Neural progenitor cell (in vitro differentiated cells): ENCODE measurements at regions not wholly inside any gene's neighbourhood (a gene's known extent, or its start where the extent isn't known, plus 50 kb on each side); places are given as distances from the start of the nearest gene placed in this dataset.

Source experiments
- DNase-seq: peaks from one replicate; pipeline ENCODE4 v3.0.0-alpha.2; 2016; ENCODE audit warnings: low spot score
- H2AFZ ChIP-seq: fragments of 200-600 bp; sonication (generic); replicated peaks from 2 replicates; pipeline ENCODE4 v1.6.1; 2016; ENCODE audit warnings: antibody characterized with exemption
- H3F3A ChIP-seq: fragments of 200-600 bp; sonication (generic); 2 replicates; pipeline ENCODE4 v1.6.1; 2016; ENCODE audit warnings: antibody characterized with exemption, low read depth
- H3K27ac ChIP-seq: fragments of 200-600 bp; sonication (generic); 2 replicates; pipeline ENCODE4 v1.5.1; 2016; ENCODE audit warnings: mild to moderate bottlenecking
- H3K27me3 ChIP-seq: fragments of 200-600 bp; sonication (generic); 2 replicates; pipeline ENCODE4 v1.6.1; 2016; ENCODE audit warnings: mild to moderate bottlenecking, moderate library complexity
- H3K36me3 ChIP-seq: fragments of 200-600 bp; sonication (generic); 2 replicates; pipeline ENCODE4 v1.5.1; 2016
- H3K4me1 ChIP-seq: fragments of 200-600 bp; sonication (generic); 2 replicates; pipeline ENCODE4 v1.6.1; 2016; ENCODE audit warnings: mixed run types
- H3K4me2 ChIP-seq: fragments of 200-600 bp; sonication (generic); 2 replicates; pipeline ENCODE4 v1.6.1; 2016
- H3K4me3 ChIP-seq: fragments of 200-600 bp; sonication (generic); 2 replicates; pipeline ENCODE4 v1.5.1; 2016
- H3K79me2 ChIP-seq: fragments of 200-600 bp; sonication (generic); 2 replicates; pipeline ENCODE4 v1.6.1; 2016; ENCODE audit warnings: low read depth
- H3K9ac ChIP-seq: fragments of 200-600 bp; sonication (generic); 2 replicates; pipeline ENCODE4 v1.6.1; 2016
- H3K9me3 ChIP-seq: fragments of 200-600 bp; sonication (generic); 2 replicates; pipeline ENCODE4 v1.5.1; 2016; ENCODE audit warnings: low read depth
- H4K20me1 ChIP-seq: fragments of 200-600 bp; sonication (generic); 2 replicates; pipeline ENCODE4 v1.6.1; 2016; ENCODE audit warnings: low read depth
- H3K27ac Mint-ChIP-seq: 3 replicates; pipeline ENCODE4 v1.8.0; 2021; ENCODE audit warnings: mixed read lengths
- H3K27me3 Mint-ChIP-seq: 2 replicates; pipeline ENCODE4 v1.8.0; 2022; ENCODE audit warnings: low read depth, mild to moderate bottlenecking, inconsistent platforms, moderate library complexity, mixed read lengths; ENCODE audit not compliant: insufficient read depth
- H3K36me3 Mint-ChIP-seq: 3 replicates; pipeline ENCODE4 v1.8.0; 2021; ENCODE audit warnings: mixed read lengths
- H3K4me1 Mint-ChIP-seq: 3 replicates; pipeline ENCODE4 v1.8.0; 2021; ENCODE audit warnings: mixed read lengths
- H3K4me3 Mint-ChIP-seq: 3 replicates; pipeline ENCODE4 v1.8.0; 2021; ENCODE audit warnings: mild to moderate bottlenecking, moderate library complexity, mixed read lengths
- H3K9me3 Mint-ChIP-seq: 3 replicates; pipeline ENCODE4 v1.8.0; 2020; ENCODE audit warnings: mixed read lengths
- CTCF ChIP-seq: fragments of 200-600 bp; sonication (generic); IDR thresholded peaks from 2 replicates; pipeline ENCODE4 v1.5.1; 2017; ENCODE audit warnings: antibody characterized with exemption, mild to moderate bottlenecking
- EZH2 ChIP-seq: fragments of 200-600 bp; sonication (generic); IDR thresholded peaks from 2 replicates; pipeline ENCODE4 v1.6.1; 2017; ENCODE audit warnings: antibody characterized with exemption, mild to moderate bottlenecking, moderate library complexity
- EZH2phosphoT487 ChIP-seq: fragments of 200-600 bp; sonication (generic); IDR thresholded peaks from 2 replicates; pipeline ENCODE4 v1.6.1; 2017; ENCODE audit warnings: antibody characterized with exemption

- Histone ChIP-seq H3K4me3 (no peak overlapping the region), H4K20me1 (no peaks in the 10 kb centered on the region), H3K4me1 (no peaks in the 10 kb centered on the region), H3K9me3 (no peaks in the 10 kb centered on the region), H3K79me2 (no peaks in the 10 kb centered on the region), H2AFZ (no peak overlapping the region), H3K9ac (no peak overlapping the region), H3K36me3 (no peaks in the 10 kb centered on the region), H3K27me3 (no peaks in the 10 kb centered on the region), H3K4me2 (no peak overlapping the region), H3K27ac (no peak overlapping the region), H3F3A (no peaks in the 10 kb centered on the region)
- DNase-seq = no peak
- Mint-ChIP-seq H3K36me3 (no peaks in the 10 kb centered on the region), H3K27me3 (no peaks in the 10 kb centered on the region), H3K9me3 (no peaks in the 10 kb centered on the region), H3K4me1 (no peaks in the 10 kb centered on the region), H3K4me3 (no peak overlapping the region), H3K27ac (no peak overlapping the region)
- no peak for TF ChIP-seq EZH2phosphoT487
- TF ChIP-seq EZH2 = no peak
- TF ChIP-seq CTCF = no peak
Observed at GRCh38 chr2:82665691-82666090, 1793.4 kb downstream of the SUCLG1 start.

- Histone ChIP-seq H3K9ac (no peak overlapping the region), H3K36me3 (no peaks in the 10 kb centered on the region), H3K27ac (no peak overlapping the region), H3K4me1 (no peaks in the 10 kb centered on the region), H4K20me1 (no peaks in the 10 kb centered on the region), H3K4me3 (no peak overlapping the region), H2AFZ (no peak overlapping the region), H3K79me2 (no peaks in the 10 kb centered on the region), H3K27me3 (no peaks in the 10 kb centered on the region), H3K4me2 (no peak overlapping the region), H3K9me3 (no peaks in the 10 kb centered on the region), H3F3A (no peaks in the 10 kb centered on the region)
- no peak for TF ChIP-seq EZH2
- TF ChIP-seq EZH2phosphoT487 = no peak
- TF ChIP-seq CTCF = no peak
- Mint-ChIP-seq H3K27me3 (peaks cover 2% of the 10 kb centered on the region), H3K27ac (no peak overlapping the region), H3K36me3 (no peaks in the 10 kb centered on the region), H3K9me3 (no peaks in the 10 kb centered on the region), H3K4me1 (no peaks in the 10 kb centered on the region), H3K4me3 (no peak overlapping the region)
- no peak for DNase-seq
Observed at GRCh38 chr2:82657106-82657505, 1802.0 kb downstream of the SUCLG1 start.

- H3F3A ChIP-seq = no peaks in the 10 kb centered on the region
- Mint-ChIP-seq H3K4me3 (no peak overlapping the region), H3K27me3 (peaks cover 2% of the 10 kb centered on the region), H3K36me3 (no peaks in the 10 kb centered on the region), H3K27ac (no peak overlapping the region), H3K9me3 (no peaks in the 10 kb centered on the region), H3K4me1 (no peaks in the 10 kb centered on the region)
- H2AFZ ChIP-seq = no peak overlapping the region
- no peak for TF ChIP-seq CTCF
- TF ChIP-seq EZH2 = no peak
- TF ChIP-seq EZH2phosphoT487 = no peak
- H4K20me1 ChIP-seq = no peaks in the 10 kb centered on the region
- H3K36me3 ChIP-seq = no peaks in the 10 kb centered on the region
- H3K27me3 ChIP-seq = no peaks in the 10 kb centered on the region
- H3K4me1 ChIP-seq = no peaks in the 10 kb centered on the region
- H3K9ac ChIP-seq = no peak overlapping the region
- DNase-seq = no peak
- H3K4me3 ChIP-seq = no peak overlapping the region
- no peak overlapping the region for H3K27ac ChIP-seq
- no peaks in the 10 kb centered on the region for H3K9me3 ChIP-seq
- H3K79me2 ChIP-seq = no peaks in the 10 kb centered on the region
- no peak overlapping the region for H3K4me2 ChIP-seq
Observed at GRCh38 chr2:82656420-82656819, 1802.7 kb downstream of the SUCLG1 start.

- Histone ChIP-seq H2AFZ (no peak overlapping the region), H3K79me2 (no peaks in the 10 kb centered on the region), H3K27me3 (no peaks in the 10 kb centered on the region), H3F3A (no peaks in the 10 kb centered on the region), H4K20me1 (no peaks in the 10 kb centered on the region), H3K36me3 (no peaks in the 10 kb centered on the region), H3K9me3 (no peaks in the 10 kb centered on the region), H3K9ac (no peak overlapping the region), H3K4me3 (no peak overlapping the region), H3K4me2 (no peak overlapping the region), H3K27ac (no peak overlapping the region), H3K4me1 (no peaks in the 10 kb centered on the region)
- DNase-seq = no peak
- no peak for TF ChIP-seq EZH2
- no peak for TF ChIP-seq CTCF
- TF ChIP-seq EZH2phosphoT487 = no peak
- Mint-ChIP-seq H3K4me1 (no peaks in the 10 kb centered on the region), H3K27me3 (no peaks in the 10 kb centered on the region), H3K36me3 (no peaks in the 10 kb centered on the region), H3K4me3 (no peak overlapping the region), H3K9me3 (no peaks in the 10 kb centered on the region), H3K27ac (no peak overlapping the region)
Observed at GRCh38 chr2:82652117-82652516, 1807.0 kb downstream of the SUCLG1 start.
